T-helper 1 cell (primary cell): ENCODE measurements at regions not wholly inside any gene's neighbourhood (a gene's known extent, or its start where the extent isn't known, plus 50 kb on each side); places are given as distances from the start of the nearest gene placed in this dataset.

ENCODE experiments used
- DNase-seq, 5 donors: peaks; one replicate each; pipeline ENCODE4 v3.0.0-alpha.2; 2012 to 2020

DNA sequence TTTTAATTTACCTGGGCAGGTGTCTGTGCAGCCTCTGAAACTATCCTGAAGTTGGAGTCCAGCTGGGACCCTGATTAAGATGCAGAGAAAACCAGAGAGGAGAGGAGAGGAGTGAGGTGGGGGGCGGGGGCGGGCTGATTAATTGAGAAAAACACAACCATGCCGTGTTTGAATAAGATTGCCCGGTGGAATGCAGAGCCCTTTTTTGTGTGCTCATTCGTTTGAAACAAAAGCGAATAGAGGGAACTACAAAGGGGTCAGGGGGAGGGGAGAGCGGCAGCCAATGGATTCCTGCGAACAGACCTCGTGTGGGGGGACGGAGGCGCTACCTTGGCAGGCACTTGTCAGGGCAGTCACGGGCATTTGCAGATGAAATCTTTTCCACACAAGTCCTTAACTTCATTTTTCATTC is 355.8 kb downstream of the SOX9 start:
- no peak for DNase-seq

GRCh38 chr17:72477491-72477890 is 356.7 kb downstream of the SOX9 start:
- no peak for DNase-seq

GRCh38 chr17:72479113-72479512 is 358.3 kb downstream of the SOX9 start:
- no peak for DNase-seq

GRCh38 chr17:72481572-72481971 is 360.8 kb downstream of the SOX9 start:
- DNase-seq, result no peak

GRCh38 chr17:72485596-72485995 is 364.8 kb downstream of the SOX9 start:
- DNase-seq, result no peak

- DNase-seq, result no peak
Observed at GRCh38 chr17:72486806-72487205, 366.0 kb downstream of the SOX9 start.

- no peak for DNase-seq
Observed at GRCh38 chr17:72487731-72488494, 367.1 kb downstream of the SOX9 start.

GRCh38 chr17:72488555-72489271 is 367.9 kb downstream of the SOX9 start:
- DNase-seq, result no peak

DNA sequence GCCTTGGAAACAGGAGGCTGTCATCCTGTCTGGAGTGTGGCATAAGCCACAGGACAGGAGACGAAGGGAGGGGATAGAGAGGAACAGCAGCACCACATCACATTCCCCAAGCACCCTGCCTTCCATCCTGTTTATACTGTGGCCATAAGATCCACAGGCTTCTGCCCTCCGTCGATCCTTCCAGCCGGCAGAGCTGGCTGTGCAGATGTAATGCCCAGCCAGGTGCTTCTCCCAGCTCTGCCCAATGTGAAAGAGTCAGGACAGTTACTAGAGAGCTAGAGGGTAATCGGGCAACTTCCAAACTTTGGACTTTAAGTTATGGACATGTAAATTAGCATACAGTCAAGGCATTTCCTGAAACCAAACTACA is 368.4 kb downstream of the SOX9 start:
- no peak for DNase-seq

DNA sequence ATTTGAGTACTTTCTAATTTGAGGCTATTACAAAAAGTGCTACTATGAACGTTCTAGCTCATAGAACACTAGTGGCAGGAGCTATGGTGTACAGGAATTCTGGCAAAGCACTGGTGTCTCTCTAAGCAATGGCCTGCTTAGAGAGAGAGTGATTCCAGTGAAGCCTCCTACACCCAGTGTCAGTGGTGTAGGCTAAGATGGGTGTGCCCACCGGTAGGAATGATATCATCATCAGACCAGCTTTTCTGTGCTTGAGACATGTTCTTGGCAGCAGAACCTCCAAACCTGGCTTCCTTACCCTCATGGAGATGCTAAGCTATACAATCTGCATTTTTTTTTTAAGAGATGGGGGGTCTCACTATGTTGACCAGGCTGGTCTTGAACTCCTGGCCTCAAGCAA is 370.3 kb downstream of the SOX9 start:
- no peak for DNase-seq

DNA sequence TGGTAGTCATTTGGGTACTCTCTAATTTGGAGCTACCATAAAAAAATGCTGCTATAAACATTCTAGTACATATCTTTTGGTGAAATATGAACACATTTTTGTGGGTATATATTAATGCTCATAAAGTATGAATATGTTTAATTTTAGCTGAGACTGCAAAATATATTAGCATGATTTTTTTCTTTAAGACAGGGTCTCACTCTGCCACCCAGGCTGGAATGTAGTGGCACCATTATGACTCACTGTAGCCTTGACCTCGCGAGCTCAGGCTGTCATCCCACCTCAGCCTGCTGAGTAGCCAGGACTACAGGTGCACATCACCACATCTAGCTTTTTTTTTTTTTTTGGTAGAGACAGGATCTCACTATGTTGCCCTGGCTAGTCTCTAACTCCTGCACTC is 371.7 kb downstream of the SOX9 start:
- no peak for DNase-seq

DNA sequence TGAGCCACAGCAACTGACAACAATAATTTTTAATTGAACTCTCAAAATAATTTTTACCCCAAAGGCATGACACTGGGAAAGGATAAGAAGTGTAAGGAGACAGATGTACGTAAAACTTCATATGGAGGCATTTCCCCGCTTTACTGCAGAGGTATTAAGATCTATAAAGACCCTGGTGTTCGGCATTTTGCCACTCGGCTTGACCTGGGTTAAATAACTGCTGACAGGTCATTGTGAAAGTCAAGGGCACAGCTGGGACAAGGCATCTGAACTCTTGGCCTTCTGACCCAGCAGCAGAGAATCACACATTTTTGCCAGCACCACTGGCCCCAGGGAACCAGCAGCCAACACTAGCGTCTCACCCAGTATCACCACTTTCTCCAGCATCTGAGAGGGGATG is 372.1 kb downstream of the SOX9 start:
- no peak for DNase-seq

DNA sequence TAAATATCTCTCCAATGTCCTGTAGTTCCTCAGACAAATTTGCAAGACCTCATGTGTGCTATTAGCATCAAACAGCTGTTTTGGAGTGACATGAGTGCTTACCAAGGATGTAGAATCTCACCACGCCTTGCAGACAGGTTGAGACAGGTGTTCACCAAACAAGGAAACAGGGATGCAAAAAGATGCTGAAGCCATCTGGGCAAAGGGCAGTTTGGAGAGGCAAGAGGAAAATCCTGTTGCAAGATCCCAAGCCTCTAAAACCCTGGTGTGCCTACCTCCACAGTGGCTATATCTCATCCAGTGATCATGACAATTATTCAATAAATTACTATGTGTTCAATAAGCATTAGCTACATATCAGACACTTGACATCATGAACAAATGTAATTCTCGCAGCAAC is 373.7 kb downstream of the SOX9 start:
- no peak for DNase-seq

GRCh38 chr17:72496461-72496860 is 375.6 kb downstream of the SOX9 start:
- DNase-seq, result no peak

GRCh38 chr17:72497915-72498314 is 377.1 kb downstream of the SOX9 start:
- no peak for DNase-seq

- no peak for DNase-seq
Observed at GRCh38 chr17:72498364-72499210, 377.8 kb downstream of the SOX9 start.

- no peak for DNase-seq
Observed at GRCh38 chr17:72501404-72502370, 380.9 kb downstream of the SOX9 start.

DNA sequence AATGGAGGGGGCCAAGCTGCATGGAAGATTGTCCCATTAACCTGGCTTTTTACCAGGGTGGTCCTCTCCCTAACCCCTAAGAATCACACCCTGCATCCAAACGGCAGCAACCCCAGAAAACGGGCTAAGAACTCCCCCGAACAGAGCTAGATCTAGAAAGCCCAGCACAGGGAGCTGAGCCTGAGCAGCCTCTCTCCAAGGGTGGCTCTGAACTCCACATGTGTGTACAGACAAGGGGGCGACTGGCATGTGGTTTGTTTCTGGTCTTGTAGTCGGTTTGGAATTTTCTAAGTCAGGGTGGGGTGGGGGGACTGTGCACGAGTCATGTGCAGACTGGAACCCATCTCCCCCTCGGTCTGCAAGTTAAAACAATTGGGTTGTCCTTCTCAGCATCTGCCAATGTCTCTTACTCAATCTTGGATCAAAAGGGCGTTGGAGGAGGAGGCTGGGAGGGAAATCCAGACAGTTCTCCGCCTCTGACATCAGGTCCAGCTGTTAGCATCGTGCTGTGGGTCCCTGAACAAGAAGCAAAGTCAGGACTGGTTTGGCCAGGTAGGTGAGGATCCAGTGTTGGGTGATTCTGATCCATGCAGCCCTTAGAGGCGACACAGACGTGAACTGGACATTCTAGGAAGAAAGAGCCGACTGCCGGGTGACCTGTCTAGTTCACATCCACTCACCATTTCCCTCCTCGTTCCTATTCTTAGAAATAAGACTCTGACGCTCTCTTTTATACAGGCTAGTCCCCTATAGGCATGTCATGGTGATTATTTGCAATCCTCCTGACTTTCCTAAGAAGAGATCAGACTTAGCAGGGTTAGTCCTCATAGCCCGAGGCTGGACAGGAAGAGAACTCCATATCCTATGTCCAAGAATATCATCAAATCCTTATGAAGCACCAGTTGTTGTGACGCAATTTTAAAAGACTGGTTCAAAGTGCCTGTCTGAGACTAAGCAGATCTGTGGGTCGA is 381.8 kb downstream of the SOX9 start:
- no peak for DNase-seq

- DNase-seq, result no peak
Observed at GRCh38 chr17:72503556-72503955, 382.7 kb downstream of the SOX9 start.

- no peak for DNase-seq
Observed at GRCh38 chr17:72504783-72505182, 384.0 kb downstream of the SOX9 start.

DNA sequence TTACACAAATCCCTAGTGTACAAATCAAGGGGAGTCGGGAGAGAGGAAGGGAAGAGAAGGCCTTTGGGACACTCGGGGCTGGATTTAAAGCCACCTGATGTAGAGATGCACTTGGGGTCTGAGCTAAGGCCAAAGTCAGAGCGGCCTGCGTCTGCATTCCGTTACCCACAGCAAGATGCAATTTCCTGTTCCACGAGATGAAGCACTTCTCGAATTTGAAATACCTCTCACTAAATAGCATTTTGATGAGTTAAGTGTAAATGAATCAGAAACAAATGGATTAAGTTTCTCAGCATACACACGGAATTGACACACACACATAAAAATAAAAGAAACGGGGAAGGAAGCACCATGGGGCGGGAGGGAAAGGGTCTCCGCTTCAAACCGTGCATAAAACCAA is 386.0 kb downstream of the SOX9 start:
- no peak for DNase-seq
